Upper lobe of left lung (tissue), 4 donors: ENCODE measurements at regions not wholly inside any gene's neighbourhood (a gene's known extent, or its start where the extent isn't known, plus 50 kb on each side); places are given as distances from the start of the nearest gene placed in this dataset.

Source experiments
- EP300 ChIP-seq, 4 donors: sonication (generic); formaldehyde crosslinking; IDR thresholded peaks; one replicate each; pipeline ENCODE4 v1.5.1; 2017; ENCODE audit warnings: antibody characterized with exemption in 4 of 4, control low read depth in 2 of 4
- POLR2A ChIP-seq, 4 donors: fragments of 450-650 bp; IDR thresholded peaks; one replicate each; pipeline ENCODE4 v1.5.1; 2016 to 2017; ENCODE audit warnings: antibody characterized with exemption in 4 of 4, mild to moderate bottlenecking in 2 of 4
- POLR2AphosphoS5 ChIP-seq, 2 donors: sonication (generic); formaldehyde crosslinking; IDR thresholded peaks; one replicate each; pipeline ENCODE4 v1.5.1; 2017; ENCODE audit warnings: antibody characterized with exemption in 2 of 2
- TF ChIP-seq, protein P1 (sequence below), 6 experiments: fragments of 450-650 bp in 4 of 6; fragments of 200-600 bp in 2 of 6; sonication (generic) in 2 of 6; IDR thresholded peaks; one replicate each; pipeline ENCODE4 v1.5.1; 2016 to 2019; ENCODE audit warnings: antibody characterized with exemption in 6 of 6

- TF ChIP-seq, protein P1, sequence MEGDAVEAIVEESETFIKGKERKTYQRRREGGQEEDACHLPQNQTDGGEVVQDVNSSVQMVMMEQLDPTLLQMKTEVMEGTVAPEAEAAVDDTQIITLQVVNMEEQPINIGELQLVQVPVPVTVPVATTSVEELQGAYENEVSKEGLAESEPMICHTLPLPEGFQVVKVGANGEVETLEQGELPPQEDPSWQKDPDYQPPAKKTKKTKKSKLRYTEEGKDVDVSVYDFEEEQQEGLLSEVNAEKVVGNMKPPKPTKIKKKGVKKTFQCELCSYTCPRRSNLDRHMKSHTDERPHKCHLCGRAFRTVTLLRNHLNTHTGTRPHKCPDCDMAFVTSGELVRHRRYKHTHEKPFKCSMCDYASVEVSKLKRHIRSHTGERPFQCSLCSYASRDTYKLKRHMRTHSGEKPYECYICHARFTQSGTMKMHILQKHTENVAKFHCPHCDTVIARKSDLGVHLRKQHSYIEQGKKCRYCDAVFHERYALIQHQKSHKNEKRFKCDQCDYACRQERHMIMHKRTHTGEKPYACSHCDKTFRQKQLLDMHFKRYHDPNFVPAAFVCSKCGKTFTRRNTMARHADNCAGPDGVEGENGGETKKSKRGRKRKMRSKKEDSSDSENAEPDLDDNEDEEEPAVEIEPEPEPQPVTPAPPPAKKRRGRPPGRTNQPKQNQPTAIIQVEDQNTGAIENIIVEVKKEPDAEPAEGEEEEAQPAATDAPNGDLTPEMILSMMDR (IDR thresholded peaks at IDR 0.05), result no peak
- TF ChIP-seq POLR2A (IDR thresholded peaks at IDR 0.05), result no peak
- no peak for TF ChIP-seq POLR2AphosphoS5 (IDR thresholded peaks at IDR 0.05)
- no peak for TF ChIP-seq EP300 (IDR thresholded peaks at IDR 0.05)
Observed at GRCh38 chr2:136331226-136331625, 213.3 kb upstream of the CXCR4 start.
